AG09319 (cell line): ENCODE measurements at regions not wholly inside any gene's neighbourhood (a gene's known extent, or its start where the extent isn't known, plus 50 kb on each side); places are given as distances from the start of the nearest gene placed in this dataset.
A peak's percentile ranks its signal among the peaks of the same experiment; 100 is the strongest.

Experiments
- DNase-seq: peaks from one replicate; pipeline ENCODE4 v3.0.0-alpha.2; 2010; ENCODE audit warnings: low read depth; ENCODE audit errors: extremely low read depth
- CTCF ChIP-seq: IDR thresholded peaks from 2 replicates; pipeline ENCODE4 v1.5.1; 2011; ENCODE audit warnings: low read depth, mild to moderate bottlenecking, inconsistent platforms, low read length, moderate library complexity

- no peak for TF ChIP-seq CTCF
- DNase-seq, result peak; percentile 54
Measured at GRCh38 chr4:176546975-176547374, 227.2 kb downstream of the SPCS3 start.

- TF ChIP-seq CTCF, result no peak
- DNase-seq, result peak; percentile 11
Measured at GRCh38 chr4:176548571-176548970, 228.8 kb downstream of the SPCS3 start.

GRCh38 chr4:176549161-176549865 lies 229.5 kb downstream of the SPCS3 start:
- TF ChIP-seq CTCF, result no peak
- no peak for DNase-seq

GRCh38 chr4:176558661-176559060 lies 234.1 kb downstream of the VEGFC start:
- no peak for DNase-seq
- no peak for TF ChIP-seq CTCF

- no peak for DNase-seq
- TF ChIP-seq CTCF, result no peak
Measured at GRCh38 chr4:176561368-176561767, 231.4 kb downstream of the VEGFC start.

GRCh38 chr4:176563591-176563990 lies 229.1 kb downstream of the VEGFC start:
- TF ChIP-seq CTCF, result peak; percentile 34
- peak; percentile 8 for DNase-seq

GRCh38 chr4:176565049-176565448 lies 227.7 kb downstream of the VEGFC start:
- DNase-seq, result no peak
- TF ChIP-seq CTCF, result no peak
